Right lung (tissue), 2 donors: ENCODE measurements at regions not wholly inside any gene's neighbourhood (a gene's known extent, or its start where the extent isn't known, plus 50 kb on each side); places are given as distances from the start of the nearest gene placed in this dataset.
"Not testable (repeated sequence)": the region's sequence is repeated elsewhere in the genome, so short reads cannot be mapped to it uniquely, and the experiment has no call there.

Experiments
- DNase-seq, 2 donors: peaks; one replicate each; pipeline ENCODE4 v3.0.0-alpha.2; 2013

- no peak for DNase-seq
These were observed 50.8 kb upstream of the MAX start for GRCh38 chr14:65153101-65153500.

- DNase-seq, result no peak
These were observed 54.5 kb upstream of the MAX start for GRCh38 chr14:65156568-65157366.

GRCh38 chr14:65159281-65160062, 57.2 kb upstream of the MAX start:
- no peak for DNase-seq

- no peak for DNase-seq
These were observed 57.8 kb upstream of the MAX start for GRCh38 chr14:65160091-65160490.

- DNase-seq, result no peak
These were observed 59.7 kb upstream of the MAX start for GRCh38 chr14:65162031-65162430.

- DNase-seq, result no peak
These were observed 61.9 kb upstream of the MAX start for GRCh38 chr14:65164068-65164824.

- no peak for DNase-seq
These were observed 62.5 kb upstream of the MAX start for GRCh38 chr14:65164825-65165135.

- DNase-seq, result no peak
These were observed 64.8 kb upstream of the MAX start for GRCh38 chr14:65167072-65167645.

- DNase-seq, result no peak
These were observed 66.5 kb upstream of the MAX start for GRCh38 chr14:65168840-65169239.

- DNase-seq, result no peak
These were observed 67.0 kb upstream of the MAX start for GRCh38 chr14:65169351-65169750.

- no peak for DNase-seq
These were observed 68.0 kb upstream of the MAX start for GRCh38 chr14:65170318-65170717.

- no peak for DNase-seq
These were observed 68.6 kb upstream of the MAX start for GRCh38 chr14:65170768-65171507.

- DNase-seq, result no peak
These were observed 71.8 kb upstream of the MAX start for GRCh38 chr14:65173973-65174693.

- DNase-seq, result no peak
These were observed 72.5 kb upstream of the MAX start for GRCh38 chr14:65174783-65175182.

- no peak for DNase-seq
These were observed 75.2 kb upstream of the MAX start for GRCh38 chr14:65177551-65177950.

- DNase-seq, result not testable (repeated sequence)
These were observed 76.9 kb upstream of the MAX start for GRCh38 chr14:65179231-65179630.

- no peak for DNase-seq
These were observed 77.8 kb upstream of the MAX start for GRCh38 chr14:65179918-65180724.

- DNase-seq, result no peak
These were observed 78.4 kb upstream of the MAX start for GRCh38 chr14:65180725-65181025.

- DNase-seq, result no peak
These were observed 81.9 kb upstream of the MAX start for GRCh38 chr14:65184032-65184764.

GRCh38 chr14:65185829-65186228, 83.5 kb upstream of the MAX start:
- no peak for DNase-seq
